CD4-positive, CD25-positive, alpha-beta regulatory T cell (primary cell): ENCODE measurements at regions not wholly inside any gene's neighbourhood (a gene's known extent, or its start where the extent isn't known, plus 50 kb on each side); places are given as distances from the start of the nearest gene placed in this dataset.

Experiments
- ATAC-seq, 2 donors: fragments of 150-1000 bp; cut with Tn5 transposase; one replicate each; pipeline ENCODE4 v1.10.0; 2021; ENCODE audit warnings: low read depth in 2 of 2, moderate number of reproducible peaks in 2 of 2, moderate library complexity in 1 of 2
- DNase-seq, 3 donors: peaks; one replicate each; pipeline versions ENCODE4 v3.0.0 to v3.0.0-alpha.2; 2012 to 2022; ENCODE audit warnings: mixed read lengths in 1 of 3
- H3K27ac ChIP-seq: one replicate; pipeline ENCODE4 v1.7.0; 2013; ENCODE audit warnings: mild to moderate bottlenecking, low read length; ENCODE audit not compliant: insufficient read depth, poor library complexity, severe bottlenecking
- H3K27me3 ChIP-seq: one replicate; pipeline ENCODE4 v1.7.0; 2013; ENCODE audit warnings: low read length; ENCODE audit not compliant: control insufficient read depth, insufficient read depth
- H3K36me3 ChIP-seq: one replicate; pipeline ENCODE4 v1.7.0; 2013; ENCODE audit warnings: mild to moderate bottlenecking, low read length, moderate library complexity; ENCODE audit not compliant: control insufficient read depth, insufficient read depth
- H3K4me1 ChIP-seq: 2 replicates; pipeline ENCODE4 v1.7.0; 2013; ENCODE audit warnings: mild to moderate bottlenecking, low read length; ENCODE audit not compliant: insufficient read depth, control insufficient read depth, poor library complexity, severe bottlenecking
- H3K4me3 ChIP-seq: one replicate; pipeline ENCODE4 v1.7.0; 2013; ENCODE audit warnings: low read depth, mild to moderate bottlenecking, low read length, moderate library complexity
- H3K9me3 ChIP-seq, 2 experiments: 1 replicate in 1 of 2; 2 replicates in 1 of 2; pipeline ENCODE4 v1.7.0; 2013; ENCODE audit warnings: low read length in 2 of 2, mild to moderate bottlenecking in 1 of 2, moderate library complexity in 1 of 2; ENCODE audit not compliant: control insufficient read depth in 2 of 2
- H3K27ac Mint-ChIP-seq, 3 donors: one replicate each; pipeline ENCODE4 v1.8.0; 2020 to 2022; ENCODE audit warnings: mild to moderate bottlenecking in 3 of 3, mixed read lengths in 3 of 3, moderate library complexity in 2 of 3
- H3K27me3 Mint-ChIP-seq: one replicate; pipeline ENCODE4 v1.8.0; 2022; ENCODE audit warnings: mild to moderate bottlenecking, mixed read lengths
- H3K36me3 Mint-ChIP-seq: one replicate; pipeline ENCODE4 v1.8.0; 2020; ENCODE audit warnings: mixed read lengths
- H3K4me1 Mint-ChIP-seq, 4 donors: one replicate each; pipeline ENCODE4 v1.8.0; 2020 to 2022; ENCODE audit warnings: mixed read lengths in 4 of 4, mild to moderate bottlenecking in 1 of 4
- H3K4me3 Mint-ChIP-seq, 4 donors: one replicate each; pipeline ENCODE4 v1.8.0; 2020 to 2022; ENCODE audit warnings: mild to moderate bottlenecking in 4 of 4, mixed read lengths in 4 of 4, moderate library complexity in 3 of 4
- H3K9me3 Mint-ChIP-seq, 7 donors: one replicate each; pipeline ENCODE4 v1.8.0; 2020 to 2022; ENCODE audit warnings: mixed read lengths in 7 of 7, mild to moderate bottlenecking in 3 of 7, moderate library complexity in 2 of 7

DNA sequence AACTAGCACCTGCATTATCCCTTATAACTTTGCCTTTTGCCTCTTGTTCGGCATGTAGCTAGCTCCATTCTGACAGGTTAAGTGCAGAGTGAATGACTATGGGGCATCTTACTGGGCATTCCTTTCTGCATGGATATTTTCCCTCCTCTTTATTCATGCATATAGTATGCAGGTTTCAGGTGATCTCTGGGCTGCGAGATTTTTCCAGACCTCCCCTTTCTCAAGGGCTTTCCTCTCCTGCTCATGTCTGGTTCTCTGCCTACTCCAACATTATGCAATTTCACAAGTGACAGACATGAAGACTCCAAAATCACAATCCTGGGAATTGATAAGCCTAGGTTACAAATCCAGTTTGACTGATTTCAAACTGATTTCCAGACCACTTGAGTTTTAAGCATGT is 503.8 kb downstream of the NXPH1 start:
- Histone ChIP-seq H3K36me3 (no peaks in the 10 kb centered on the region), H3K9me3 (peaks cover 0 to 4% of the 10 kb centered on the region in 2 experiments), H3K27ac (no peak overlapping the region), H3K27me3 (no peaks in the 10 kb centered on the region), H3K4me1 (no peaks in the 10 kb centered on the region), H3K4me3 (no peak overlapping the region)
- Mint-ChIP-seq H3K27ac (no peak overlapping the region), H3K4me3 (no peak overlapping the region), H3K9me3 (peaks cover 0 to 20% (median 9%) of the 10 kb centered on the region in 7 donors), H3K27me3 (no peaks in the 10 kb centered on the region), H3K4me1 (no peaks in the 10 kb centered on the region), H3K36me3 (no peaks in the 10 kb centered on the region)
- ATAC-seq (no peak), DNase-seq (no peak)

DNA sequence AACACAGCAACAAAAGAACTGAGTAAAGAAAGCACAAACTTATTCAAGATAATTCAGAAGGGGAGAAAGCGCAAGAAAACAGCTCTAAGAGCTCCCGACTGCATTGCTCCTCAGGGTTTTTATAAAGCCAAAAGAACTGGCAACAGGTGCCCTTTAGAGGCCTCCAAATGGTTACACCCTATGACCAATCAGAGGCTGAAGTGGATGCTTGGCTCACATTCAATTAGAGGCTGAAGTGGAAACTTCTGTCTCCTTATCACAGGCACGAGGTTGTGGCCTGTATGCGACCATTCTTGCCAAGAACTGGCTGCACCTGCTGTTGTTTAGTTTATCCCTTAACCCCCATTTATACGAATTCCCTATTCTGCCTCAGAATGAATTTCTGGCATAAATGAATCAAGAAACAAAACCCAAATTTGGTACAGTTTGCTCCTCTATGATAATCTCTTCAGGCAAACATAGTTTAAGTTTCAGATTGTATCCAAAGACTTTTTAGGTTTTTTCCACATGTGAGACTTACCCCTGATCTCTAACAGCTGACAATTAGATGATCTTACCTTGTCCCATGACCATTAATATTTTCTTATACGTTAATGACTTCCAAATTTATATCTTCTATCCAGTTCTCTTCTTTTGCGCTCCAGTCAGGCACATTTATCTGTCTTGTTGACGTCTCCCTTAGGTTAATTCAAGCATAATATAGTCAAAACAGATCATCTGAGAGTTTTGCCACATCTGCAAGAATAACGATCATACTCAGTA is 504.8 kb downstream of the NXPH1 start:
- peaks cover 0 to 22% (median 9%) of the 10 kb centered on the region in 7 donors for H3K9me3 Mint-ChIP-seq
- H3K27ac Mint-ChIP-seq, result no peak overlapping the region
- DNase-seq (no peak), ATAC-seq (no peak)
- H3K4me3 Mint-ChIP-seq, result no peak overlapping the region
- Histone ChIP-seq H3K4me1 (no peaks in the 10 kb centered on the region), H3K27me3 (no peaks in the 10 kb centered on the region), H3K4me3 (no peak overlapping the region), H3K36me3 (no peaks in the 10 kb centered on the region), H3K27ac (no peak overlapping the region), H3K9me3 (peaks cover 0 to 6% of the 10 kb centered on the region in 2 experiments)
- no peaks in the 10 kb centered on the region for H3K27me3 Mint-ChIP-seq
- H3K36me3 Mint-ChIP-seq, result no peaks in the 10 kb centered on the region
- H3K4me1 Mint-ChIP-seq, result no peaks in the 10 kb centered on the region

DNA sequence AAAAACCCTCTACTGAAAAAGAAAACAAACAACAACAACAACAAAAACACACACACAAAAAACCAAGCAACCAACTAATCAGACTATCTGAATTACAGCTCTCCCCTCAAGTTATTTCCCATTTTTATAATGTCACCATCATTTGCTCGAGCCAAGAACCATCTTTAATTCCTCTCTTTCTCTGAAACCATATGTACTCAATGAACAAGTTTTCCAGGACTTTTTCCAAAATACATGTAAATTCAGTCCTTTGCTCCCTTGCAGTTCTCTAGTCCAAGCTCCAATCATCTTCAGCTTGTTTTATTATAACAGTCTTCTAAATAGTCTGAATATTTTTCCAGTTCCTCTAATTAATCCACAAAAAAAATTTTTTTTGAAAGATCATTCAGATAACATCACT is 506.0 kb downstream of the NXPH1 start:
- Mint-ChIP-seq H3K4me1 (no peaks in the 10 kb centered on the region), H3K36me3 (no peaks in the 10 kb centered on the region), H3K27me3 (no peaks in the 10 kb centered on the region), H3K9me3 (peaks cover 0 to 23% (median 9%) of the 10 kb centered on the region in 7 donors), H3K27ac (no peak overlapping the region), H3K4me3 (no peak overlapping the region)
- Histone ChIP-seq H3K36me3 (no peaks in the 10 kb centered on the region), H3K27ac (no peak overlapping the region), H3K9me3 (peaks cover 0 to 6% of the 10 kb centered on the region in 2 experiments), H3K4me3 (no peak overlapping the region), H3K27me3 (no peaks in the 10 kb centered on the region), H3K4me1 (no peaks in the 10 kb centered on the region)
- no peak for ATAC-seq
- no peak for DNase-seq

DNA sequence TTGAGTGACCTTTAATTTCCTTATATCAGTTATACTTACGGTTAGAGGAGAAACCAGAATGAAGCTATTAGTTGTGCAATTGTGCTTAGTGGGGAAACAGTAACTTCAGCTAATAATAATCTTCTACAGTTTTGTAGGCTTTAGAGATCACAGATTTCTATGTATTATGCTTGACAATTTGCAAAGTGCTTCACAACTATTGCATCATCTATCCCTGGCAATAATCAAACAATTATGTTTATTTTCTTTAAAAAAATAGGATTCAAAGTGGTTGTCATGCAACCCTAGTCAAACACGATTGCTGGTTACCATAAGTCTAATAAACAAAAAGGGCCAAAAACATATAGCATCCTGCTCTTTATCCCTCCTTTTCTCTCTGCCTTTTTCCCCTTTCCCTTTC is 530.3 kb downstream of the NXPH1 start:
- H3K27ac ChIP-seq, result no peak overlapping the region
- H3K27me3 ChIP-seq, result no peaks in the 10 kb centered on the region
- no peak overlapping the region for H3K27ac Mint-ChIP-seq
- H3K4me1 ChIP-seq, result no peaks in the 10 kb centered on the region
- no peak for DNase-seq
- H3K36me3 ChIP-seq, result no peaks in the 10 kb centered on the region
- H3K4me1 Mint-ChIP-seq, result no peaks in the 10 kb centered on the region
- no peak for ATAC-seq
- no peak overlapping the region for H3K4me3 ChIP-seq
- H3K27me3 Mint-ChIP-seq, result no peaks in the 10 kb centered on the region
- H3K9me3 Mint-ChIP-seq, result peaks cover 2 to 16% (median 6%) of the 10 kb centered on the region in 7 donors
- no peaks in the 10 kb centered on the region for H3K9me3 ChIP-seq
- H3K36me3 Mint-ChIP-seq, result no peaks in the 10 kb centered on the region
- H3K4me3 Mint-ChIP-seq, result no peak overlapping the region

DNA sequence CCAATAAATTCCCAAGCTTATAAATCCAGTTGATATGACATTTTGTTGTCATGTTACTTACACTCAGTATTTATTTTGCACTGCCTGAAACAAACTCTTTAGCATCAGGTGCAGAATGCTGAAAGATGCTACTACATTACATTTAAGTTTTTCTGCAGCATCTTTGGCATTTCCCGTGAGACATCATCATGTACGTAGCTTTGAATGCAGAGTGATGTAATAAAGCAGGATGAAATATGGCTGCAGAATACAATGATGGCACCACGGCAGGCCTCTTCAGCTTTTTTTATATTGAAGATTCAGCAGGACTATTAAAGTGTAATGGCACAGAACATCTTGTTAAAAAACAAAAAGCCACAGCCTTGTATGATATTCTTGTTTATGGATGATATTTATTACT is 531.8 kb downstream of the NXPH1 start:
- Mint-ChIP-seq H3K27ac (no peak overlapping the region), H3K27me3 (no peaks in the 10 kb centered on the region), H3K9me3 (peaks cover 4 to 21% (median 6%) of the 10 kb centered on the region in 7 donors), H3K36me3 (no peaks in the 10 kb centered on the region), H3K4me3 (no peak overlapping the region), H3K4me1 (no peaks in the 10 kb centered on the region)
- H3K4me3 ChIP-seq, result no peak overlapping the region
- DNase-seq (no peak), ATAC-seq (no peak)
- H3K4me1 ChIP-seq, result no peaks in the 10 kb centered on the region
- no peaks in the 10 kb centered on the region for H3K27me3 ChIP-seq
- H3K36me3 ChIP-seq, result no peaks in the 10 kb centered on the region
- no peak overlapping the region for H3K27ac ChIP-seq
- H3K9me3 ChIP-seq, result no peaks in the 10 kb centered on the region

DNA sequence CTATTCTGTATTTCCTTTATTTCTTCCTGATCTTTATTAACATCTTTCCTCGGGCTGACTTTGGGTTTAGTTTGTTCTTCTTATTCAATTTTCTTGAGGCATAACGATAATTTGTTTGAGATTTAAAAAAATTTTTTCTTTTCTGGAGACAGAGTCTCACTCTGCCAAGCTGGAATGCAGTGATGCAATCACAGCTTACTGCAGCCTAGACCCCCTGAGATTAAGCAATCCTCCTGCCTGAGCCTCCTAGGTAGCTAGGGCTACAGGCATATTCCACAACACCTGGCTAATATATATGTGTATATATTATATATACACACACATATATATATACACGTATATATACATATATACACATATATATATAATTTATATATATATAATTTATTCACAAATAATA is 540.2 kb downstream of the NXPH1 start:
- peaks cover 0 to 14% (median 4%) of the 10 kb centered on the region in 7 donors for H3K9me3 Mint-ChIP-seq
- no peaks in the 10 kb centered on the region for H3K4me1 ChIP-seq
- no peak overlapping the region for H3K27ac ChIP-seq
- H3K36me3 ChIP-seq, result no peaks in the 10 kb centered on the region
- H3K27ac Mint-ChIP-seq, result no peak overlapping the region
- no peak for ATAC-seq
- H3K27me3 ChIP-seq, result no peaks in the 10 kb centered on the region
- DNase-seq, result no peak
- no peaks in the 10 kb centered on the region for H3K36me3 Mint-ChIP-seq
- H3K4me3 Mint-ChIP-seq, result no peak overlapping the region
- H3K4me1 Mint-ChIP-seq, result no peaks in the 10 kb centered on the region
- no peaks in the 10 kb centered on the region for H3K27me3 Mint-ChIP-seq
- H3K4me3 ChIP-seq, result no peak overlapping the region
- H3K9me3 ChIP-seq, result no peaks in the 10 kb centered on the region

DNA sequence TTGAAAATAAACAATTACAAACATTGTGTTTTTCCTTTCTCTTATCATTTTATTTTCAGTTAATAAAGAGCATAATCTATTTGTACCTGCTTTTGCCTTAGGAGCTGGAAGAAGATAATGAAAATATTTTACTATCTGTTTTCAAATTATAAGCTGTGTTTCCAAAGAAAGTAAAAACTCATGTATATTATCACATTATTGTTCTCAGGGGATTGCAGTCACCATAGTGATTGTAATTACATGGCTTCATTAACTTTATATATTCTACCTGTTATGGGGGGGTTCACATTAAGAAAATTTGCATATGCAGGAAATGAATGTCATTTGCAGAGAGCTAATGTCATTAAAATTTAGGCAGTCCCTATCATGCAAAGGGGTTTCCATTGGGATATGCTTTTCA is 542.3 kb downstream of the NXPH1 start:
- no peak overlapping the region for H3K4me3 Mint-ChIP-seq

DNA sequence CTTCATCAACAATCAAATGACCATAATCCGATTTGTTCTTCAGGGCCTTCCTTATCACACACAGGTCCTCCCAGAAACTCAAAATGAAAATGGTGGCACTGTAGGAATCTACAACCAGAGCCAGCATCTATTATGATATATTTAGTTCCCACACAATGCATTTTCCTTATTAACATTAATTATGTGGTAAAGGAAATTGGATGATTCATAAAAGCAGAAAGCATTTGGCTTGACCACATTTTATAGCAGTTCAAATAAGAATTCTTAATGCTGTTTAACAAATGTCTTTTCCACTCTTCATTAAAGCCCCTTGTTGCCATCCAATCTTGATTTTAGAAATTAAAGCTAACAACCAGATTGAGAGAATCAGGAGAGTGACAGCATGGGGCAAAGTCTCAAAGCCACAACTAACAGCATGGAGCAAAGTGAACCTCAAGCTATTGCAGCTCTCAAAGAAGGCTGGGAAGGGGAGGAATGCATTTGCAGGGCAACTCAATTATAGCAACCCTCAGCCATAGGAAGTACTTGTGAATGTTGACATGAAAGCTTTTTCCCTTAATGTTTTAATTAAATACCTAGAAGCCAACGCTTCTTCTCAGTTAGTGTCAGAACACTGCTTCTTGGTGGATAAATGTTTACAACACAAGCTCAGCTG is 549.1 kb downstream of the NXPH1 start:
- no peaks in the 10 kb centered on the region for H3K4me1 ChIP-seq
- no peaks in the 10 kb centered on the region for H3K36me3 ChIP-seq
- ATAC-seq (no peak), DNase-seq (no peak)
- H3K27me3 Mint-ChIP-seq, result no peaks in the 10 kb centered on the region
- no peak overlapping the region for H3K27ac ChIP-seq
- peaks cover 0 to 7% (median 5%) of the 10 kb centered on the region in 7 donors for H3K9me3 Mint-ChIP-seq
- no peak overlapping the region for H3K4me3 ChIP-seq
- H3K36me3 Mint-ChIP-seq, result no peaks in the 10 kb centered on the region
- no peaks in the 10 kb centered on the region for H3K4me1 Mint-ChIP-seq
- no peaks in the 10 kb centered on the region for H3K27me3 ChIP-seq
- H3K9me3 ChIP-seq, result no peaks in the 10 kb centered on the region
- no peak overlapping the region for H3K4me3 Mint-ChIP-seq
- no peak overlapping the region for H3K27ac Mint-ChIP-seq

More for the DNA sequence above, 542.3 kb downstream of the NXPH1 start:
- no peaks in the 10 kb centered on the region for H3K27me3 ChIP-seq
- peaks cover 0 to 11% (median 4%) of the 10 kb centered on the region in 7 donors for H3K9me3 Mint-ChIP-seq
- no peak overlapping the region for H3K27ac Mint-ChIP-seq
- no peak for ATAC-seq
- H3K36me3 Mint-ChIP-seq, result no peaks in the 10 kb centered on the region
- no peak overlapping the region for H3K27ac ChIP-seq
- H3K4me1 Mint-ChIP-seq, result no peaks in the 10 kb centered on the region
- no peaks in the 10 kb centered on the region for H3K9me3 ChIP-seq
- H3K4me1 ChIP-seq, result no peaks in the 10 kb centered on the region
- H3K27me3 Mint-ChIP-seq, result no peaks in the 10 kb centered on the region
- no peak overlapping the region for H3K4me3 ChIP-seq
- no peaks in the 10 kb centered on the region for H3K36me3 ChIP-seq
- no peak for DNase-seq
